ENCODE measurements at regions not wholly inside any gene's neighbourhood (a gene's known extent, or its start where the extent isn't known, plus 50 kb on each side); places are given as distances from the start of the nearest gene placed in this dataset.

DNA sequence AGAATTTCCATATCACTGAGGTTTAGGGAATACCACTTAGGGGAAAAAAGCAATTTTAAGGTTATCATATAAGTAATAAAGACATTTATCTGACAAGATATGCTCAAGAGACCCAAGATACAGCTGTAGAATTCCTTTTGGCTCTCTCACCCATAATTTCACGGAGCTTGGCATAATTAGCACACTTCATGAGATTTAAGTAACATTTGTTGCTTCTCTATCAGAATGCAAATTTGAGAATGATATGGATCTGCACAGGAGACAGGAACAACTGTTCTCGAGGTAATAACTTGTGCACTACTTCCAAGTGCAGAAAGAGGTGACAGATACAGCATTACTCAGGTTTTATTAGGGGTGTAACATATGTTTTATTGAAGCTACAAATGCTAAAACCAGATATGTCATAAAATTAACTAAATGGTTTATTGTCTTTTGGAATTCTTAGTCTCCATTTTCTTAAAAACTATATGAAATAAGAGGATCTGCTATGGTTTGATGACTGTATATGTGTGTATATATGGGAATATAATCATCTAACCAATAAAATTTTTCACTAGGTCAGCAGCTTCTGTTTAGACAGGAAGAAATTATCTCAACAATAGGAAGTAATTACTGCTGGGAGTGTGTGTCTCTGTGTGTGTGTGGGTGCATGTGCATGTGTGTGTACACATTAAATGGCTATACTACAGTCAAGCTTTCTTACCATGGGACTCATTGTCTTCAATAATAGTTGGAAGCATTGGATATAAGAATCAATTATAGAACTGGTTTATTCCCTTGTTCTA, 401.3 kb downstream of the PCDH17 start:
- H3K36me3 ChIP-seq (replicated peaks in 1 of 2; ENCODE audit: control insufficient read depth in 1 of 2, insufficient read depth in 2 of 2, low read length in 1 of 2): no peaks in the 10 kb centered on the region
- no peak overlapping the region for H2AFZ ChIP-seq (ENCODE audit: low read depth)
- H4K20me1 ChIP-seq (ENCODE audit: insufficient read depth): no peaks in the 10 kb centered on the region
- H3F3A ChIP-seq (replicated peaks; ENCODE audit: insufficient read depth): no peaks in the 10 kb centered on the region
- H3K27ac ChIP-seq (ENCODE audit: low read depth in 2 of 2, low read length in 1 of 2): no peak overlapping the region
- ChIA-PET POLR2A (no interaction called here), CTCF (no interaction called here)
- no peak overlapping the region for H3K9ac ChIP-seq
- H3K4me1 ChIP-seq (ENCODE audit: control insufficient read depth in 1 of 2, insufficient read depth in 2 of 2, low read depth in 1 of 2, low read length in 1 of 2): no peaks in the 10 kb centered on the region
- no peaks in the 10 kb centered on the region for H3K9me3 ChIP-seq
- TF ChIP-seq, protein P1, sequence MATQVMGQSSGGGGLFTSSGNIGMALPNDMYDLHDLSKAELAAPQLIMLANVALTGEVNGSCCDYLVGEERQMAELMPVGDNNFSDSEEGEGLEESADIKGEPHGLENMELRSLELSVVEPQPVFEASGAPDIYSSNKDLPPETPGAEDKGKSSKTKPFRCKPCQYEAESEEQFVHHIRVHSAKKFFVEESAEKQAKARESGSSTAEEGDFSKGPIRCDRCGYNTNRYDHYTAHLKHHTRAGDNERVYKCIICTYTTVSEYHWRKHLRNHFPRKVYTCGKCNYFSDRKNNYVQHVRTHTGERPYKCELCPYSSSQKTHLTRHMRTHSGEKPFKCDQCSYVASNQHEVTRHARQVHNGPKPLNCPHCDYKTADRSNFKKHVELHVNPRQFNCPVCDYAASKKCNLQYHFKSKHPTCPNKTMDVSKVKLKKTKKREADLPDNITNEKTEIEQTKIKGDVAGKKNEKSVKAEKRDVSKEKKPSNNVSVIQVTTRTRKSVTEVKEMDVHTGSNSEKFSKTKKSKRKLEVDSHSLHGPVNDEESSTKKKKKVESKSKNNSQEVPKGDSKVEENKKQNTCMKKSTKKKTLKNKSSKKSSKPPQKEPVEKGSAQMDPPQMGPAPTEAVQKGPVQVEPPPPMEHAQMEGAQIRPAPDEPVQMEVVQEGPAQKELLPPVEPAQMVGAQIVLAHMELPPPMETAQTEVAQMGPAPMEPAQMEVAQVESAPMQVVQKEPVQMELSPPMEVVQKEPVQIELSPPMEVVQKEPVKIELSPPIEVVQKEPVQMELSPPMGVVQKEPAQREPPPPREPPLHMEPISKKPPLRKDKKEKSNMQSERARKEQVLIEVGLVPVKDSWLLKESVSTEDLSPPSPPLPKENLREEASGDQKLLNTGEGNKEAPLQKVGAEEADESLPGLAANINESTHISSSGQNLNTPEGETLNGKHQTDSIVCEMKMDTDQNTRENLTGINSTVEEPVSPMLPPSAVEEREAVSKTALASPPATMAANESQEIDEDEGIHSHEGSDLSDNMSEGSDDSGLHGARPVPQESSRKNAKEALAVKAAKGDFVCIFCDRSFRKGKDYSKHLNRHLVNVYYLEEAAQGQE (IDR thresholded peaks at IDR 0.05; ENCODE audit: low read depth, low read length): no peak
- TF ChIP-seq NRF1 (IDR thresholded peaks at IDR 0.05; ENCODE audit: low read depth, low read length) (no peak), NFIC (IDR thresholded peaks at IDR 0.05; ENCODE audit: borderline replicate concordance) (no peak), TAF1 (IDR thresholded peaks at IDR 0.05; ENCODE audit: borderline replicate concordance, low read depth, low read length) (no peak), EZH2phosphoT487 (IDR thresholded peaks at IDR 0.05; ENCODE audit: borderline replicate concordance, low read depth) (no peak), RCOR1 (IDR thresholded peaks at IDR 0.05; ENCODE audit: low read length) (no peak), CHD2 (IDR thresholded peaks at IDR 0.05; ENCODE audit: low read length, partially characterized antibody) (no peak), SMC3 (IDR thresholded peaks at IDR 0.05; ENCODE audit: low read depth, low read length) (no peak), MEF2A (IDR thresholded peaks at IDR 0.05; ENCODE audit: borderline replicate concordance, low read depth) (no peak), EP300 (IDR thresholded peaks at IDR 0.05; ENCODE audit: borderline replicate concordance in 1 of 2, low read depth in 1 of 2, low read length in 1 of 2) (no peak), JUND (IDR thresholded peaks at IDR 0.05) (no peak), SIN3A (IDR thresholded peaks at IDR 0.05; ENCODE audit: borderline replicate concordance, low read depth, low read length) (no peak), RFX5 (IDR thresholded peaks at IDR 0.05; ENCODE audit: low read length) (no peak)
- TF ChIP-seq, protein P2, sequence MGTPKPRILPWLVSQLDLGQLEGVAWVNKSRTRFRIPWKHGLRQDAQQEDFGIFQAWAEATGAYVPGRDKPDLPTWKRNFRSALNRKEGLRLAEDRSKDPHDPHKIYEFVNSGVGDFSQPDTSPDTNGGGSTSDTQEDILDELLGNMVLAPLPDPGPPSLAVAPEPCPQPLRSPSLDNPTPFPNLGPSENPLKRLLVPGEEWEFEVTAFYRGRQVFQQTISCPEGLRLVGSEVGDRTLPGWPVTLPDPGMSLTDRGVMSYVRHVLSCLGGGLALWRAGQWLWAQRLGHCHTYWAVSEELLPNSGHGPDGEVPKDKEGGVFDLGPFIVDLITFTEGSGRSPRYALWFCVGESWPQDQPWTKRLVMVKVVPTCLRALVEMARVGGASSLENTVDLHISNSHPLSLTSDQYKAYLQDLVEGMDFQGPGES (IDR thresholded peaks at IDR 0.05; ENCODE audit: low read depth, low read length): no peak
- TF ChIP-seq, protein P3, sequence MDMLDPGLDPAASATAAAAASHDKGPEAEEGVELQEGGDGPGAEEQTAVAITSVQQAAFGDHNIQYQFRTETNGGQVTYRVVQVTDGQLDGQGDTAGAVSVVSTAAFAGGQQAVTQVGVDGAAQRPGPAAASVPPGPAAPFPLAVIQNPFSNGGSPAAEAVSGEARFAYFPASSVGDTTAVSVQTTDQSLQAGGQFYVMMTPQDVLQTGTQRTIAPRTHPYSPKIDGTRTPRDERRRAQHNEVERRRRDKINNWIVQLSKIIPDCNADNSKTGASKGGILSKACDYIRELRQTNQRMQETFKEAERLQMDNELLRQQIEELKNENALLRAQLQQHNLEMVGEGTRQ (IDR thresholded peaks at IDR 0.05; ENCODE audit: borderline replicate concordance, low read depth, low read length): no peak
- DNase-seq: no peak
- no peak overlapping the region for H3K4me3 ChIP-seq (ENCODE audit: low read depth in 2 of 2, low read length in 1 of 2)
- no peaks in the 10 kb centered on the region for H3K9me2 ChIP-seq
- H3K79me2 ChIP-seq (ENCODE audit: insufficient read depth): no peaks in the 10 kb centered on the region
- H3K4me2 ChIP-seq: no peak overlapping the region
- no peaks in the 10 kb centered on the region for H3K27me3 ChIP-seq (ENCODE audit: insufficient read depth)
- 46% methylated on average over 2 of the region's 2 CpGs for WGBS (ENCODE audit: low lambda C conversion rate)
